GM10266 (cell line): ENCODE measurements at regions not wholly inside any gene's neighbourhood (a gene's known extent, or its start where the extent isn't known, plus 50 kb on each side); places are given as distances from the start of the nearest gene placed in this dataset.

Experiments used
- DNase-seq: peaks from one replicate; pipeline ENCODE4 v3.0.0; 2012; ENCODE audit errors: extremely low spot score
- CTCF ChIP-seq: IDR thresholded peaks from 2 replicates; pipeline ENCODE4 v1.5.1; 2012; ENCODE audit warnings: mild to moderate bottlenecking, low read depth; ENCODE audit not compliant: control insufficient read depth, insufficient read depth; ENCODE audit errors: missing control alignments

- no peak for DNase-seq
- TF ChIP-seq CTCF, result no peak
Measured at GRCh38 chr5:18321262-18321942, 687.1 kb downstream of the TAF11L14 start.

- no peak for DNase-seq
- TF ChIP-seq CTCF, result no peak
Measured at GRCh38 chr5:18323891-18324290, 689.6 kb downstream of the TAF11L14 start.

- DNase-seq, result no peak
- TF ChIP-seq CTCF, result no peak
Measured at GRCh38 chr5:18325431-18325830, 691.2 kb downstream of the TAF11L14 start.

GRCh38 chr5:18329328-18329727, 695.1 kb downstream of the TAF11L14 start:
- no peak for TF ChIP-seq CTCF
- DNase-seq, result no peak

GRCh38 chr5:18333841-18334240, 699.6 kb downstream of the TAF11L14 start:
- DNase-seq, result no peak
- TF ChIP-seq CTCF, result no peak

- no peak for TF ChIP-seq CTCF
- DNase-seq, result no peak
Measured at GRCh38 chr5:18334949-18335348, 700.7 kb downstream of the TAF11L14 start.

GRCh38 chr5:18354828-18355227, 720.6 kb downstream of the TAF11L14 start:
- DNase-seq, result no peak
- TF ChIP-seq CTCF, result no peak
